ENCODE measurements at regions not wholly inside any gene's neighbourhood (a gene's known extent, or its start where the extent isn't known, plus 50 kb on each side); places are given as distances from the start of the nearest gene placed in this dataset.

GRCh38 chr14:46300765-46301164 lies 350.8 kb downstream of the RPL10L start:
- no peaks in the 10 kb centered on the region for H3K4me1 ChIP-seq (ENCODE audit: control insufficient read depth, insufficient read depth, low read length)
- ChIA-PET CTCF (no interaction called here), POLR2A (no interaction called here)
- no peaks in the 10 kb centered on the region for H3K36me3 ChIP-seq (ENCODE audit: control insufficient read depth in 2 of 2, insufficient read depth in 1 of 2, low read length in 2 of 2)
- H3K9me3 ChIP-seq (ENCODE audit: control insufficient read depth, insufficient read depth, low read depth, low read length), result no peaks in the 10 kb centered on the region
- no peak overlapping the region for H3K27ac ChIP-seq (ENCODE audit: extremely low read depth, low read depth, low read length)
- TF ChIP-seq ZNF140 (tag by site-specific recombination; IDR thresholded peaks at IDR 0.05), result no peak
- TF ChIP-seq ZNF610 (tag by site-specific recombination; IDR thresholded peaks at IDR 0.05; ENCODE audit: borderline replicate concordance), result no peak
- no peak for TF ChIP-seq ZNF132 (tag by site-specific recombination; IDR thresholded peaks at IDR 0.05; ENCODE audit: borderline replicate concordance)
- no peak for TF ChIP-seq ZNF223 (tag by site-specific recombination; IDR thresholded peaks at IDR 0.05)
- no peak for TF ChIP-seq ZNF629 (tag by site-specific recombination; IDR thresholded peaks at IDR 0.05)
- no peak for TF ChIP-seq ZNF324 (tag by site-specific recombination; IDR thresholded peaks at IDR 0.05)
- no peak for TF ChIP-seq GFI1B (tag by site-specific recombination; IDR thresholded peaks at IDR 0.05)
- TF ChIP-seq ZNF837 (tag by site-specific recombination; IDR thresholded peaks at IDR 0.05), result no peak
- TF ChIP-seq ZSCAN30 (tag by site-specific recombination; IDR thresholded peaks at IDR 0.05), result no peak
- no peak for TF ChIP-seq ZBTB44 (tag by site-specific recombination; IDR thresholded peaks at IDR 0.05)
- TF ChIP-seq ZNF518A (tag by site-specific recombination; conservative IDR thresholded peaks at IDR 0.05; ENCODE audit: low read depth), result no peak
- no peak for TF ChIP-seq PRDM1 (tag by site-specific recombination; IDR thresholded peaks at IDR 0.05)
- no peak for TF ChIP-seq ZNF48 (tag by site-specific recombination; IDR thresholded peaks at IDR 0.05)
- no peak overlapping the region for H3K4me3 ChIP-seq (ENCODE audit: low read depth, low read length)

- H3K4me1 ChIP-seq (ENCODE audit: control insufficient read depth, insufficient read depth, low read length), result no peaks in the 10 kb centered on the region
- POLR2A ChIA-PET, result no interaction called here
- TF ChIP-seq ZXDB (tag by site-specific recombination; IDR thresholded peaks at IDR 0.05), result no peak
- H3K27ac ChIP-seq (ENCODE audit: extremely low read depth, low read depth, low read length), result no peak overlapping the region
- no peaks in the 10 kb centered on the region for H3K9me3 ChIP-seq (ENCODE audit: control insufficient read depth, insufficient read depth, low read depth, low read length)
- CTCF ChIA-PET, result no interaction called here
- H3K36me3 ChIP-seq (ENCODE audit: control insufficient read depth in 2 of 2, insufficient read depth in 1 of 2, low read length in 2 of 2), result no peaks in the 10 kb centered on the region
- H3K4me3 ChIP-seq (ENCODE audit: low read depth, low read length), result no peak overlapping the region
These were observed 360.9 kb downstream of the RPL10L start for GRCh38 chr14:46290706-46291105.

- POLR2A ChIA-PET, result no interaction called here
- H3K4me3 ChIP-seq (ENCODE audit: low read depth, low read length), result no peak overlapping the region
- H3K36me3 ChIP-seq (ENCODE audit: control insufficient read depth in 2 of 2, insufficient read depth in 1 of 2, low read length in 2 of 2), result no peaks in the 10 kb centered on the region
- H3K9me3 ChIP-seq (ENCODE audit: control insufficient read depth, insufficient read depth, low read depth, low read length), result no peaks in the 10 kb centered on the region
- no peaks in the 10 kb centered on the region for H3K4me1 ChIP-seq (ENCODE audit: control insufficient read depth, insufficient read depth, low read length)
- H3K27ac ChIP-seq (ENCODE audit: extremely low read depth, low read depth, low read length), result no peak overlapping the region
- no peak for TF ChIP-seq ZNF121 (tag by site-specific recombination; IDR thresholded peaks at IDR 0.05)
- no peak for TF ChIP-seq ZNF544 (tag by site-specific recombination; IDR thresholded peaks at IDR 0.05)
- TF ChIP-seq ZSCAN16 (tag by site-specific recombination; IDR thresholded peaks at IDR 0.05), result no peak
- TF ChIP-seq ZBTB20 (tag by site-specific recombination; IDR thresholded peaks at IDR 0.05), result no peak
- TF ChIP-seq ZNF48 (tag by site-specific recombination; IDR thresholded peaks at IDR 0.05), result no peak
- no peak for TF ChIP-seq GLI2 (tag by site-specific recombination; IDR thresholded peaks at IDR 0.05; ENCODE audit: borderline replicate concordance, low read depth)
- no peak for TF ChIP-seq PRDM2 (tag by site-specific recombination; IDR thresholded peaks at IDR 0.05; ENCODE audit: borderline replicate concordance)
- CTCF ChIA-PET, result no interaction called here
These were observed 371.8 kb downstream of the RPL10L start for GRCh38 chr14:46279776-46280175.
